GM12891 (cell line): ENCODE measurements at regions not wholly inside any gene's neighbourhood (a gene's known extent, or its start where the extent isn't known, plus 50 kb on each side); places are given as distances from the start of the nearest gene placed in this dataset.

Experiments used
- PAX5 ChIP-seq: IDR thresholded peaks from 2 replicates; pipeline ENCODE4 v1.6.1; 2011; ENCODE audit warnings: low read length, moderate library complexity, mild to moderate bottlenecking; ENCODE audit not compliant: insufficient read depth, severe bottlenecking
- POLR2A ChIP-seq: IDR thresholded peaks from 2 replicates; pipeline ENCODE4 v1.6.1; 2011; ENCODE audit warnings: low read depth, low read length, control low read depth
- POLR2AphosphoS5 ChIP-seq: IDR thresholded peaks from 2 replicates; pipeline ENCODE4 v1.6.1; 2011; ENCODE audit warnings: low read depth, low read length, control low read depth
- SPI1 ChIP-seq: IDR thresholded peaks from 2 replicates; pipeline ENCODE4 v1.6.1; 2011; ENCODE audit warnings: low read depth, low read length, control low read depth

GRCh38 chr7:50152486-50152885, 59.4 kb upstream of the ZPBP start:
- TF ChIP-seq POLR2AphosphoS5, result no peak
- TF ChIP-seq POLR2A, result no peak
- TF ChIP-seq SPI1, result no peak
- TF ChIP-seq PAX5, result no peak
